Retinal pigment epithelial cell (primary cell): ENCODE measurements at regions not wholly inside any gene's neighbourhood (a gene's known extent, or its start where the extent isn't known, plus 50 kb on each side); places are given as distances from the start of the nearest gene placed in this dataset.

Source experiments
- DNase-seq: peaks from one replicate; pipeline ENCODE4 v3.0.0-alpha.2; 2010; ENCODE audit warnings: low read depth
- H3K4me3 ChIP-seq: 2 replicates; pipeline ENCODE4 v1.5.1; 2011; ENCODE audit warnings: mild to moderate bottlenecking, low read length, control low read depth, moderate library complexity
- CTCF ChIP-seq: conservative IDR thresholded peaks from 2 replicates; pipeline ENCODE4 v1.5.1; 2011; ENCODE audit warnings: low read depth, low read length, control low read depth, inconsistent platforms

- TF ChIP-seq CTCF = no peak
- DNase-seq = no peak
- H3K4me3 ChIP-seq = no peak overlapping the region
Observed at GRCh38 chr2:225120186-225120585, 77.9 kb upstream of the DOCK10 start.

- DNase-seq = no peak
- H3K4me3 ChIP-seq = no peak overlapping the region
- TF ChIP-seq CTCF = no peak
Observed at GRCh38 chr2:225117051-225117716, 74.9 kb upstream of the DOCK10 start.

- H3K4me3 ChIP-seq = no peak overlapping the region
- TF ChIP-seq CTCF = no peak
- DNase-seq = no peak
Observed at GRCh38 chr2:225114786-225115323, 72.6 kb upstream of the DOCK10 start.

- no peak overlapping the region for H3K4me3 ChIP-seq
- DNase-seq = no peak
- TF ChIP-seq CTCF = no peak
Observed at GRCh38 chr2:225113371-225114015, 71.2 kb upstream of the DOCK10 start.

- no peak overlapping the region for H3K4me3 ChIP-seq
- no peak for TF ChIP-seq CTCF
- DNase-seq = no peak
Observed at GRCh38 chr2:225112362-225113126, 70.3 kb upstream of the DOCK10 start.

- no peak for TF ChIP-seq CTCF
- no peak overlapping the region for H3K4me3 ChIP-seq
- DNase-seq = no peak
Observed at GRCh38 chr2:225108805-225109204, 66.5 kb upstream of the DOCK10 start.

- no peak for TF ChIP-seq CTCF
- no peak for DNase-seq
Observed at GRCh38 chr2:225104971-225105370, 62.7 kb upstream of the DOCK10 start.

More at GRCh38 chr2:225104971-225105370, 62.7 kb upstream of the DOCK10 start:
- H3K4me3 ChIP-seq = no peak overlapping the region
